Erythroblast (primary cell): ENCODE measurements at regions not wholly inside any gene's neighbourhood (a gene's known extent, or its start where the extent isn't known, plus 50 kb on each side); places are given as distances from the start of the nearest gene placed in this dataset.

ENCODE experiments used
- GATA1 ChIP-seq: IDR thresholded peaks from 2 replicates; pipeline ENCODE4 v1.6.1; 2011; ENCODE audit warnings: low read depth, mild to moderate bottlenecking, control low read depth, low read length, moderate library complexity
- POLR2A ChIP-seq: IDR thresholded peaks from 2 replicates; pipeline ENCODE4 v1.6.1; 2011; ENCODE audit warnings: mild to moderate bottlenecking, low read length

DNA sequence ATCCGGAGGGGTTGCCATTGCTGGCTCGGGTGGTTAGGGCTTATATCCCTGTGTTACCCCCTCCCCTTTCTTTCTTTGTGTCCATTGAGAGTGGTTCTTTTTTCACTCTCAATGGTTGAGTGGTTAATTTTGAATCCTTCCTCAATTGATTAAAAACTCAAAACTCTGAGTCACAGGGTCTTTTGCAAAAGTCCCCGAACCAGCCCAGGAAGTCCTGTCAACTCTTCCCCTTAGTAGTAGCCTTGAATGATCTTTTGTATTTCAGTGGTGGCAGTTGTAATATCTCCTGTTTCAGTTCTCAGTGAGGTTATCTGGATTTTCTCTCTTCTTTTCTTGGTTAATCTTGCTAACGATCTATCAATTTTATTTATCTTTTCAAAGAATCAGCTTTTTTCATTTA is 170.0 kb upstream of the GYPA start:
- TF ChIP-seq POLR2A, result no peak
- no peak for TF ChIP-seq GATA1
